Upper lobe of right lung (tissue), 1 donor: ENCODE measurements at regions not wholly inside any gene's neighbourhood (a gene's known extent, or its start where the extent isn't known, plus 50 kb on each side); places are given as distances from the start of the nearest gene placed in this dataset.

Experiments
- ATAC-seq: fragments of 200-7000 bp; cut with Tn5 transposase; one replicate; pipeline ENCODE4 v1.9.1; 2020; ENCODE audit warnings: mild to moderate bottlenecking, moderate library complexity
- DNase-seq: peaks from one replicate; pipeline ENCODE4 v3.0.0-alpha.2; 2020
- H3K27ac ChIP-seq: fragments of 200-600 bp; one replicate; pipeline ENCODE4 v1.8.0; 2022
- H3K27me3 ChIP-seq: fragments of 200-600 bp; one replicate; pipeline ENCODE4 v1.8.0; 2022; ENCODE audit warnings: mild to moderate bottlenecking
- H3K36me3 ChIP-seq: fragments of 200-600 bp; one replicate; pipeline ENCODE4 v1.8.0; 2022
- H3K4me1 ChIP-seq: fragments of 200-600 bp; one replicate; pipeline ENCODE4 v1.8.0; 2022
- H3K4me3 ChIP-seq: fragments of 200-600 bp; one replicate; pipeline ENCODE4 v1.8.0; 2022; ENCODE audit warnings: mild to moderate bottlenecking
- H3K9me3 ChIP-seq: fragments of 200-600 bp; one replicate; pipeline ENCODE4 v1.8.0; 2022
- intact Hi-C: fragments of 100-400 bp; cut with DNase I; formaldehyde crosslinking; loops from one replicate; pipeline ENCODE4 v1.11.0; 2022
- TF ChIP-seq, protein P1 (sequence below): fragments of 200-600 bp; IDR thresholded peaks from one replicate; pipeline ENCODE4 v1.8.0; 2022; ENCODE audit warnings: antibody characterized with exemption
- donor health status: DM: no; HTN: yes; CAD: no; lungs with severe emphysema.

DNA sequence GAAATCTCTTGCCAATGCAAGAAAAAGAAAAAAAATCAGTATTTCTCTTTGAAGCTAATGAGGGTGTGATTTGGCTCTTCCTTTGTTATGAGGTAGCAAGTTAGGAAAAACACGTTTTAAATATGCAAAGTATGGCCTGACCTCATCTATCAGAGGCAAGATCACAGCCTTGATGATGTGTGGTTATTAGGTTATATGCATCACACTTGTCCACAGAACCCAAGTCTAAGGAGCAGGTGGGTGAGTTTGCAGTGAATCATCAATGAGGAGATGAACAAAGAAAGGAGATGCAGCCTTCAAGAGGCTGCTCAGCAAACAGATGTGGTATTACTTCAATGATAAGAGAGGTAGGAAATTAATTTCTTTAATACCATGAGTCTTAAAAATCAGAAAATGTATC is 594.8 kb upstream of the CDH5 start:
- Histone ChIP-seq H3K4me1 (no peaks in the 10 kb centered on the region), H3K27ac (no peak overlapping the region), H3K9me3 (no peaks in the 10 kb centered on the region), H3K36me3 (no peaks in the 10 kb centered on the region), H3K4me3 (no peak overlapping the region), H3K27me3 (no peaks in the 10 kb centered on the region)
- TF ChIP-seq, protein P1, sequence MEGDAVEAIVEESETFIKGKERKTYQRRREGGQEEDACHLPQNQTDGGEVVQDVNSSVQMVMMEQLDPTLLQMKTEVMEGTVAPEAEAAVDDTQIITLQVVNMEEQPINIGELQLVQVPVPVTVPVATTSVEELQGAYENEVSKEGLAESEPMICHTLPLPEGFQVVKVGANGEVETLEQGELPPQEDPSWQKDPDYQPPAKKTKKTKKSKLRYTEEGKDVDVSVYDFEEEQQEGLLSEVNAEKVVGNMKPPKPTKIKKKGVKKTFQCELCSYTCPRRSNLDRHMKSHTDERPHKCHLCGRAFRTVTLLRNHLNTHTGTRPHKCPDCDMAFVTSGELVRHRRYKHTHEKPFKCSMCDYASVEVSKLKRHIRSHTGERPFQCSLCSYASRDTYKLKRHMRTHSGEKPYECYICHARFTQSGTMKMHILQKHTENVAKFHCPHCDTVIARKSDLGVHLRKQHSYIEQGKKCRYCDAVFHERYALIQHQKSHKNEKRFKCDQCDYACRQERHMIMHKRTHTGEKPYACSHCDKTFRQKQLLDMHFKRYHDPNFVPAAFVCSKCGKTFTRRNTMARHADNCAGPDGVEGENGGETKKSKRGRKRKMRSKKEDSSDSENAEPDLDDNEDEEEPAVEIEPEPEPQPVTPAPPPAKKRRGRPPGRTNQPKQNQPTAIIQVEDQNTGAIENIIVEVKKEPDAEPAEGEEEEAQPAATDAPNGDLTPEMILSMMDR: no peak
- no peak for DNase-seq
- intact Hi-C loops: no loop called here
- no peak for ATAC-seq

DNA sequence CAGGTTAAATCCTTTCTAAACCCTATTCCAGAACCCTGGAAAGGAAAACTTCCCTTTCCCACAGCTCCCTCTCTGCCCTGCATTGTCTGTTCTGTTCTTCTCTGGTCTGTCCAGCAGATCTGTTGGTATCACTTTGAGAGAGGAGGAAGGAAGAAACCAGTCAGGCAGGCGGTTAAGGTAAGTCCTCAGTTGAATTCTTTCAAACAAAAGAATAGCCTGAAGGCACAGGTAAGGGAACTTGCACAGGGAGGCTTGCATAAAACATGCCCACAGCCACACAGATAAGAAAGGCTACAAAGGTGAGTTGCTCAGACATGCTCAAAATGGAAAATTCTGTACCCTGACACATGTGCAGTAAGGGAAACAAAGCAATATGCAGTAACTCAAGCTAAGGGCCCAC is 595.7 kb upstream of the CDH5 start:
- DNase-seq (no peak), ATAC-seq (no peak)
- no peaks in the 10 kb centered on the region for H3K4me1 ChIP-seq
- no peaks in the 10 kb centered on the region for H3K36me3 ChIP-seq
- no peak overlapping the region for H3K27ac ChIP-seq
- H3K9me3 ChIP-seq: no peaks in the 10 kb centered on the region
- no peak overlapping the region for H3K4me3 ChIP-seq
- no peaks in the 10 kb centered on the region for H3K27me3 ChIP-seq
- intact Hi-C loops: no loop called here
- TF ChIP-seq, protein P1: no peak

DNA sequence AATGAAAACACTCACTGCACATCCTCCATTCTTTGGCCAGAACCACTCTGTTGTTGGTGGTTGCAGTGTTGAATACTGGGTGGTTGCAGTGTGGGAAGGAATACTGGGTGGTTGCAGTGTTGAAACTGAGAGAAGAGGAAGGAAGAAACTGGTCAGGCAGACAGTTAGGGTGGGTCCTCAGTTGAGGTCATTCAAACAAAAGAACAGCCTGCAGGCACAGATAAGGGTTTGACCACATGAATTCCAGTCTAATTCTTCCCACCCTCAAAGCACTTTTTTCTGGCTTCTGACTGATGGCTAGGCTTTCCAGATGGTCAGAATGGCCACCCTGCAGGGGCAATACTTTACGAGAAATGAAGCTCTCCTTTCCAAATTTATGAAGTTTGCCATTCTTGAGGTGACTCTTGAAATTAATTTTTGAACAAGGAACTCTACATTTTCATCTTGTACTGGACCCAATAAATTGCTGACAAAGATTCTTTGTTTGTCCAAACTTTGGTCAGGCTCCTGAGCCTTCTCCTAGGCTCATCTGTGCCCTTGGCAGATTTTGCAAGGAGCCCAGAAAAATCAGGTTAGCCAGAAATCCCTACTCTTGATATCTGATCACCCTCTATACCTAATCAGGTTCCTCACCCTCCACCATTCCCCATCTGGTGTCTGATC is 596.6 kb upstream of the CDH5 start:
- ATAC-seq (no peak), DNase-seq (no peak)
- no peak overlapping the region for H3K27ac ChIP-seq
- H3K27me3 ChIP-seq: no peaks in the 10 kb centered on the region
- no peaks in the 10 kb centered on the region for H3K9me3 ChIP-seq
- H3K4me1 ChIP-seq: no peaks in the 10 kb centered on the region
- intact Hi-C loops: no loop called here
- no peak overlapping the region for H3K4me3 ChIP-seq
- TF ChIP-seq, protein P1: no peak
- H3K36me3 ChIP-seq: no peaks in the 10 kb centered on the region

DNA sequence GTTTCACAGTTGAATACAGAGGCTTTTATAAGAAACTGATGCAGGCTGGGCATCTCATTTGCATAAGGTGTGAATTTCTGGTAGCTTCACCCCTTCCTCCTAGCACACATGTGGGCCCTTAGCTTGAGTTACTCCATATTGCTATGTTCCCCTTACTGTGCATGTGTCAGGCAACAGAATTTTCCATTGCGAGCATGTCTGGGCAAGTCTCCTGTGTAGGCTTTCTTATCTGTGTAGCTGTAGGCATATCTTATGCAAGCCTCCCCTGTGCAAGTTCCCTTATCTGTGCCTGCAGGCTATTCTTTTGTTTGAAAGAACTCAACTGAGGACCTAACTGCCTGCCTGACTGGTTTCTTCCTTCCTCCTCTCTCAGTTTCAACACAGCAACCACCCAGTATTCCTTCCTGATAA is 597.4 kb upstream of the CDH5 start:
- TF ChIP-seq, protein P1: no peak
- no peaks in the 10 kb centered on the region for H3K9me3 ChIP-seq
- DNase-seq: no peak
- no peak overlapping the region for H3K4me3 ChIP-seq
- no peak for ATAC-seq
- no peaks in the 10 kb centered on the region for H3K27me3 ChIP-seq
- no peaks in the 10 kb centered on the region for H3K4me1 ChIP-seq
- no peak overlapping the region for H3K27ac ChIP-seq
- H3K36me3 ChIP-seq: no peaks in the 10 kb centered on the region
- intact Hi-C loops: no loop called here

DNA sequence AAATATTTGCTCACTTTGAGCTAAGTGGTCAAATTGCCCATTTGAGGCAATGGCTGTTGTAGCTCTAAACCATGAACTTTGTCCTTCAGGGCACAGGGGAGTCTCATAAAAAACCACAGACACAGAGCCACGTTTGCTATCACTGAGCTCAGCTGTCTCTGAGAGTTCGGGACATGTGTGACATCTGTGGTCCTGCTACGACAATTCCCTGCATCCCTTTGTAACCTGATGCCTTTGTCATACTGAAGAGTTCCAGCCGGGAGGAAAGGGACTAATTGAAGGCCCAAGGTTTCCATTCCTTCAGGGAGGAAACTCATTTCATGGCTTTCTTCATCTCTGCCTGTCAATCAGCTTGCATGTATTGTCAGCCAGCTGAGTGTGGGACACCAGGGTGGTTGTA is 599.4 kb upstream of the CDH5 start:
- H3K27ac ChIP-seq: no peak overlapping the region
- no peak overlapping the region for H3K4me3 ChIP-seq
- ATAC-seq (no peak), DNase-seq (no peak)
- no peaks in the 10 kb centered on the region for H3K4me1 ChIP-seq
- H3K27me3 ChIP-seq: no peaks in the 10 kb centered on the region
- no peaks in the 10 kb centered on the region for H3K36me3 ChIP-seq
- no peaks in the 10 kb centered on the region for H3K9me3 ChIP-seq
- TF ChIP-seq, protein P1: no peak
- intact Hi-C loops: no loop called here
